HG03575 (cell line): ENCODE measurements at regions not wholly inside any gene's neighbourhood (a gene's known extent, or its start where the extent isn't known, plus 50 kb on each side); places are given as distances from the start of the nearest gene placed in this dataset.
"Not testable (repeated sequence)": the region's sequence is repeated elsewhere in the genome, so short reads cannot be mapped to it uniquely, and the experiment has no call there.

Experiments
- ATAC-seq: cut with Tn5 transposase; IDR thresholded peaks from one replicate; pipeline ENCODE4 v1.9.1; 2021; ENCODE audit not compliant: unreplicated experiment, insufficient number of reproducible peaks, low FRiP score; ENCODE audit errors: extremely low read depth

DNA sequence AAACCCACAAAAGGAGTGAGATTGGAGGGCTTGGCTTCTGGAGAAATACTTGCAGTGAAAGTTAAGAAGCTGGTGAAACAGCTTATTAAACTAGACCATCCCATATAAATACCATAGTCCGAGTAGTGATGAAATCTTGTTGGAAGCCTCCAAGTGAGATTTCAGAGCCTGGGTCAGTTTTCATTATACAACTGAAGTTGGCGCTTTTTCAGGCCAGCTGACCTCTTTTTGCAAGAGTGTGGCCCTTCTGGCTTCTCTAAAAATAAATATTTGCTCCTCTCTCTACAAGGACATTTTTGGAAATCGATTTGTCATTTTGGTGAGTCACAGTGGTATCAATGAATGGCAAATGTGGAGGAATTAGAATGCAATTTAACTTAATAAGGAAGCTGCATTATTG lies 51.2 kb upstream of the THRB start:
- no peak for ATAC-seq

DNA sequence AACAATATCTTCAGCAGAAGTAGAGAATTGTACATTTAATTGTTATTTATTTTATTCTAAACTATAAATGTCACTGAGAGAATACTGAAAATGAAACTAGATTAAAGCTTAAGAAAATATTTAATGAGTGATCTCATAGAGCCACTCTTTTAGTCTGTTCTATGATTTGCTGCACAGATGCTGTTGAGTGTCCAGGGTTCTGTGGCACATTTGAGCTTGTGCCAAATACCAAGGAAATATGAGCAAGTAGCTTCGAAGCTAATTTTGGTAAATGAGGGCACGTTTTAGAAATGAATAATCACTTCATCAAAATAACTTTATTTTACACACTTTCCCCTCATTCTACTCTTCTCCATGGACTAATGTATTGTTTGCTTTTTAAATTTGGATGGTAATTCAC lies 53.6 kb upstream of the THRB start:
- ATAC-seq: no peak

DNA sequence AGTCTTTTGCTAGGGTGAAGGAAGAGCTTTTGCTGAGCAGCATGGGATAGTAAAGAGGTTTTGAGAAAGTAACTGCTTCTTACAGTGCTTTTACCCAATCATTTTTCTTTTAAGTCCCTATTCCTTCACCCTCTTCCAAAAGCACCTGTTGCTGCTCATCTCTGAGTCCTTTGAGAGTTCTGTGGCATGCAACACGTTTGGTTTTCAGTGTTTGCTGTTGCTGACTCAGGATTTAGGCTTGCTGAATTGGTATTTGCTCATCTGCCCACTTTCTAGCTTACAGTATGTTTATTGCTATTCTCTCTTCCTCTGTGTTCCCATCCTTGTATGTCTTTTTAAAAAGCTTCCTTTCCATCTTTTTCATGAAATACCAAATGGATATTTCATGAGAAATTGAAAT lies 55.9 kb upstream of the THRB start:
- ATAC-seq: no peak

DNA sequence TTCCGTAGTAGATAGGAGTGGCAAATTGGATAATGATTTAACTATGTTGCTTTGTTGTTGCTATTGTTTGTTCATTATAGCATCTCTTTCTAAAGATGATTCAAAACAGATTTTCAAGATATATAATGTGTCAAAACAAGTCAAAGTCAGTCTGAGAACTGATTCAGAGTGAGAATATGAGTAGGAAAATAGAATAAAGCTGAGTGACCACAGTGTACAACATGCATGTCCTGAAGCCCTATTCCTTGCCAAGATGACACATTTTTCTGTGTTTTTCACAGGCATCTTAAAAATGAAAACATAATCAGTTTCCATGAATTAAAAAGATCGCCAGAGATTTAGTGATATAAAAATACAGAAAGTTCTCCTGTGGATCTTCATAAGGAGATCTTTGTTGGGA lies 57.0 kb upstream of the THRB start:
- no peak for ATAC-seq

DNA sequence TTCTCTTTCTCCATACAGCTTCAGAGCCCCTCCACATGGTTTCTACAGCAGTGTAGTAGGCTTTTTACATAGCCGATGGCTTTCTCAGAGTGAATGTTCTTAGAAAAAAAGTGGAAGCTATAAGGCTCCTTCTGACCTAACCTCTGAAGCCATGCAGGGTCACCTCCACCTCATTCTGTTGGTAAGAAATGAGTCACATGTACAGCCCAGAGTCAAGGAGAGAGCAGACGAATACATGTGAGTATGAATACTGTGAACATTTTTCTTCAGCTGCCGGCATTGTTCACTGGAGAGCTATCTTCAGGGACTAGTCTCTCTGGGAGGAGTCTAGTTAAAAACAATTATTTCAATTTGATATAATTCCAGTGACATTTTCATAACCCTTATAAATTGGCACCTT lies 68.2 kb upstream of the THRB start:
- no peak for ATAC-seq

DNA sequence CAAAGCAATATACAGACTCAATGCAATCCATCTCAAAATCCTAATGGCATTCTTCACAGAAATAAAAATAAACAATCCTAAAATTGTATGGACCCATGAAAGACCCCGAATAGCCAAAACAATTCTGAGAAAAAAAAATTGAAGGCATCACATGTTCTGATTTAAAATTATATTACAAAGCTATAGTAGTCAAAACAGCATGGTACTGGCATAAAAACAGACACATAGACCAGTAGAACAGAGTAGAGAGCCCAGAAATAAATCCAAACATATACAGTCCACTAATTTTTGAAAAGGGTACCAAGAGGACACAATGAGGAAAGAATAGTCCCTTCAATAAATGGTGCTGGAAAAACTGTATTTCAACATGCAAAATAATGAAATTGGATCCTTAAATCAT lies 70.4 kb upstream of the THRB start:
- ATAC-seq: no peak

DNA sequence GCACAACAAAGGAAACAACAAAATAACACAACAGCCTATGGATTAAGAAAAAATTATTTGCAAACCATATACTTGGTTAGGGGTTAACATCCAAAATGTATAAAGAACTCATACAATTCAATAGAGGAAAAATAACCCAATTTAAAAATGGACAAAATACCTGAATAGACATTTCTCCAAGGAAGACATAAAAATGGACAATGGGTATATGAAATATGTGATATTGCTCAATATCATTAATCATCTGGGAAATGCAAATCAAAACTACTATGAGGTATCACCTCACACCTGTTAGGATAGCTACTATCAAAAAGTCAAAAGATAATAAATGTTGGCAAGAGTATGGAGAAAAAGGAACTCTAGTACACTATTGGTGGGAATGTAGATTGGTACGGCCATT lies 71.0 kb upstream of the THRB start:
- no peak for ATAC-seq

DNA sequence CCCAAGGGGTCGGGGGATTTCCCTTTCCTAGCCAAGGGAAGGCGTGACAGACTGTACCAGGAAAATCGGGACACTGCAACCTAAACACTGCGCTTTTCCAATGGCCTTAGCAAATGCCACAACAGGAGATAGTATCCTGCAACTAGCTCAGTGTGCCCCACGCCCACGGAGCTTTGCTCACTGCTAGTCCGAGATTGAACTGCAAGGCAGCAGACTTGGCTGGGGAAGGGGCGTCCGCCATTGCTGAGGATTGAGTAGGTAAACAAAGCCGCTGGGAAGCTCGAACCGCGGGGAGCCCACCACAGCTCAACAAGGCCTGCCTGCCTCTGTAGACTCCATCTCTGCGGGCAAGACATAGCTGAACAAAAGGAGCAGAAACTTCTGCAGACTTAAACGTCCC lies 72.3 kb upstream of the THRB start:
- no peak for ATAC-seq

DNA sequence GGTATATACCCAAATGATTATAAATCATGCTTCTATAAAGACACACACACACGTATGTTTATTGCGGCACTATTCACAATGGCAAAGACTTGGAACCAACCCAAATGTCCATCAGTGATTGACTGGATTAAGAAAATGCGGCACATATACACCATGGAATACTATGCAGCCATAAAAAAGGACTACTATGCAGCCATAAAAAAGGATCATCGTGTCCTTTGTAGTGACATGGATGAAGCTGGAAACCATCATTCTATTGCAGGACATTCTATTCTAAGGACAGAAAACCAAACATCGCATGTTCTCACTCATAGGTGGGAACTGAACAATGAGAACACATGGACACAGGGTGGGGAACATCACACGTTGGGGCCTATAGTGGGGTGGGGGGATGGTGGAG lies 77.8 kb upstream of the THRB start:
- ATAC-seq: not testable (repeated sequence)

DNA sequence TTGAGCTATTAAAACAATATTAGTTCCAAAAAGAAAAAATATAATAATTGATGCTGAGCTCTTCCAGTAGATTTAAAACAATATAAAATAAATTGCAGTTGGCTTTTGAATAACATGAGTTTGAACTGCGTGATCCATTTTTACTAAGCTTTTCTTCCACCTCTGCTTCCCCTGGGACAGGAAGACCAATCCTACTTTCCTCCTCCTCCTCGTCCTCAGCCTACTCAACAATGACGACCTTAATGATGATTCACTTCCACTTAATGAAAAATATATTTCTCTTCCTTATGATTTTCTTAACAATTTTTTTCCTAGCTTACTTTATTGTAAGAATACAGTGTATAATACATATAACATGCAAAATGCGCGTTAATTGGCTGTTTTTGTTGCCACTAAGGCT lies 78.9 kb upstream of the THRB start:
- ATAC-seq: no peak

DNA sequence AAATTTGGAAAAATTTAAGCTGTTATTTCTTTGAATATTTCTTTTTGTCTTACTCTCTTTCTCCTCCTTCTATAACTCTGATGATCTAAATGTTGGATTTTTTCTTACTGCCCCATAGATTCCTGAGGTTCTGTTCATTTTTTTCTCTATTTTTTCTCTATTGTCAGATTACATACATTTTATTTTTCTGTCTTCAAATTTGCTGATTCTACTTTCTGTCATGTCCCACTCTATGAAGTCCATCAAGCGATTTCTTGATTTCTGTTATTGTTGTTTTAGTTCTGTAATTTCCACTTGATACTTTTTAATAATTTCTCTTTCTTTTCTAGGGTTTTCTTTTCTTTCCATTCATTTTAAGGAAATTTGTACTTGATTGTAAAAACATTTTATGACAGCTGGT lies 83.7 kb upstream of the THRB start:
- ATAC-seq: no peak

DNA sequence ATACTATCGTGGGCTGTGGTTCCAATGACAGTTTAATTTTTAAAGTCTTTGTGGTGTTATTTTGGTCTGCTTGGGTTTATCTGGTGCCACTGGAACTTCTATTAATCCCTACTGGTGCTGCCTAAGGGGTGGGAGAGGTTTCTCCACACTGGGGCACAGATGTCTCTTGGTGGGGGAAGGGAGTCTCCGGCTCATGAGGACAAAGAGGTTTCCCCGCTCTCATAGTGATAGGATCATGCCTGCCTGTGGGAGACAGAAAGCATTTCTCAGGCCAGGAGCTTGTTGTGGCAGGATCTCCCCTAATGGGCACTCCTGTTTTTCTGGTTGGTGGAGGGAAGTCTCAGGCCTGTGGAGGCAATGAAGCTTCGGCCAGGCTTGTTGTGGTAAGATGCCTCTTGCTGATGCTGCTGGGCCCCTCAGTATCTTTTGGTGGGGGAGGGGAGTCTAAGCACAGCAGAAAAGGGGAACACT lies 84.3 kb upstream of the THRB start:
- ATAC-seq: no peak

DNA sequence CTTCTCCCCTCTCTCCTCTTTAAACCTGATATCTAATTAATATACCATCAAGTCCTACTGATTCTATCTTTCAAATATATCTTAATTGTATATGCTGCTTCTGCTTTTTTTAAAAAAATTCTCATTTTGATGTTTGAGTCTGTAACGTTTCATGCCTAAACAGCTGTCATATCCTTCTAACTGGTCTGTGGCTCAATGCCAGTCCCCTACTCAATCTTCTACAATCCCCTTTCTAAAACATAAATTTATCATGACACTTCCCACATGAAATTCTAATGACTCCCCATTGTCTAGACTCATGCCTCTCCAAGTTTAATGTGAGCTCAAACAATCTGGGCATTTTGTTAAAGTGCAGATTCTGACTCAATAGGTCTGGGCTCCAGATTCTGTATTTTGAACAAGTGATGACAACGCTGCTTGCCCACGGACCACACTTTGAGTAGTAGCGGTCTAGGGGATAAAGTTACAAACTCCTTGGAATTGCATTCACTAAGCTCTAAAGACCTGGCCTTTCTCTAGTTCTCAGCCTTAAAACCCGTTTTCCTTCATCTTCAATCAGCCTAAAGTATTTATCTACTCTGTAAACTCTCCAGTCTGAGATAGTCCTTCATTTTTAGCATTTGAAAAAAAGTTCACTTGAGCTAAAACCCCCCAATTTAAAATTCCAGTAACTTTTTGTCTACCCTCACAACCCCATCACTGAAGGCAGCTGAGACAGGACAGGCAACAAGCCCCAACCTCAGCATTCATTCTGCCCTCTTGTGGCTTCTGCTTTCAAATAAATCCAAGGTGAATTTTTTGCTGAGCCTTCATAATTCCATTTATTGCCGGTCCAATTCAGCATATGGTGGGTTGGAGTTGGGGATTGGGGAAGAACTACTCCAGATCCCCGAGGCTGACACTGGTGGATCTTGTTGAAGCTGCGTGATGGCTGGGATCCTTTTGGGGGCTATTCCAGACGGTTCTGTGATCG lies 88.1 kb upstream of the THRB start:
- no peak for ATAC-seq

DNA sequence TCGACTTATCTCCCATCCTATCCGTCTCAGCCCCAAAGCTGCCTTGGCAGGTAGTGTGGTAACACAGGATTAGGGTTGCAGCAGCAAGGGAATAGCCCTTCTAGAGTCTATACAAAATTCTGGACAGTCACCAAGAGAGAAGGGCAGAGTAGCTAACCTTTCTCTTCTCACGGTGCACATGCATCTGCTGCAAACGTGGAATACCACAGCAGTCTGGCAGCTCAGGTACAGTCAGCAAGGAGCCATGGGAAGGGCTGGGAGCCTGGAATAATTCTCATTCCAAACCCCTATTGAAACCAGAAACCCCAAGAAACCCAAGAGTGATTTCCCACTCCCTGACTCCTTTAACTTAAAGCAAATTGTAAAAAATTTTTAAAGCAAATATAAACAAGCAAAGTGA lies 92.3 kb upstream of the THRB start:
- ATAC-seq: no peak

DNA sequence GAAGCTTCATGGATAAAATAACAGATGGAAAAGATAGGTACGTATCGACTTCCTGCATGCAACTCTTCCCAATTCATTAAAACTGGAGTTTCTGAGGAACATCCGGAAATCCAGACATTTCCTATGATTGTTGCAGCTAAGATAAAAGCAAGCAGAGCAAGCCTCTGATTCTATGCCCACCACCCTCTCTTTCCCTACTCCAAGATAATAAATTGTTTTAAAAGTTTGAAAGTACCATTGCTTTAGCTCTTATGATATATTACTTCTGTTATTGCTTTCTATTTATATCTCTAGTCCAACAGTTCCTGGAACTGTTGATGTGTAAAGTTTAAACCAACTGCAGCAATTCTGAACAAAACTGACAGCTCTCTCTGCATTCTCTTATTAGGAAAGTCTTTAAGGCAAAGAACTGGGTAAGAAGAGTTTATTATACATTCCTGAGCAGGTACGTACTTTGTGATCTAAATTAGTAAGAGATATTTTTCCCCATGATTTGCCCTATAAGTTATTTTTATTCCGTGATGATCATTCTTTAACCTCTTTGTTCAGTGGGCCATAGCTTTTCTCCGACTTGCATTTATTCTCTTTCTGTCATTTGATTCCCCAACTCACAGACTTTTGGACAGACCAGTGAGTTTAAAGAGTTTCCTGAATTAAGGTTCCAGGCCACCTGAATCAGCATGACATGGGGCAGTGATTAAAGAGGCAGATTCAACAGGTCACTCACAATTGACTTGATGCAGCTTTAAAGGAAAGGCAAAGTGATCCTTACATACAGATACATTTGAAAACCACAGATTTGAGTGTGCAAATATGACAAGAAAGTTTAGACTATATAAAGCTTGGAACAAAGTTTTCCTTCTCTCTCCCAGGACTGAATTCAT lies 94.2 kb upstream of the THRB start:
- ATAC-seq: no peak

DNA sequence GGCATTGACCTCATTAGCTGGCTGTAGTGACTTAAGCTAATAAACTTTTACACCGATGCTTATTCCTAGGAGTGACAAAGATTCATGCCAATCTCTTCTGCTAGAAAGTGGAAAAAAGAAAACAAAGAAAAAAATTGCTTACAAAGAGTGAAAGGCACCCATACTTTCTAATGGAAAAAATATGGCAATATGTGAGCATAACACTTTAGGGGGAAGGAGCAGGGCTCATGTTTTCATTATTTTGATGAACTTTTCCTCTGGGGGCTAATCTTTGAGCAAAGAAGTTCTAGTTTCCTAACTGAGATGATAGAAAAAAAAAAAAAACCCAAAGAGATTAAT lies 94.8 kb upstream of the THRB start:
- ATAC-seq: no peak

DNA sequence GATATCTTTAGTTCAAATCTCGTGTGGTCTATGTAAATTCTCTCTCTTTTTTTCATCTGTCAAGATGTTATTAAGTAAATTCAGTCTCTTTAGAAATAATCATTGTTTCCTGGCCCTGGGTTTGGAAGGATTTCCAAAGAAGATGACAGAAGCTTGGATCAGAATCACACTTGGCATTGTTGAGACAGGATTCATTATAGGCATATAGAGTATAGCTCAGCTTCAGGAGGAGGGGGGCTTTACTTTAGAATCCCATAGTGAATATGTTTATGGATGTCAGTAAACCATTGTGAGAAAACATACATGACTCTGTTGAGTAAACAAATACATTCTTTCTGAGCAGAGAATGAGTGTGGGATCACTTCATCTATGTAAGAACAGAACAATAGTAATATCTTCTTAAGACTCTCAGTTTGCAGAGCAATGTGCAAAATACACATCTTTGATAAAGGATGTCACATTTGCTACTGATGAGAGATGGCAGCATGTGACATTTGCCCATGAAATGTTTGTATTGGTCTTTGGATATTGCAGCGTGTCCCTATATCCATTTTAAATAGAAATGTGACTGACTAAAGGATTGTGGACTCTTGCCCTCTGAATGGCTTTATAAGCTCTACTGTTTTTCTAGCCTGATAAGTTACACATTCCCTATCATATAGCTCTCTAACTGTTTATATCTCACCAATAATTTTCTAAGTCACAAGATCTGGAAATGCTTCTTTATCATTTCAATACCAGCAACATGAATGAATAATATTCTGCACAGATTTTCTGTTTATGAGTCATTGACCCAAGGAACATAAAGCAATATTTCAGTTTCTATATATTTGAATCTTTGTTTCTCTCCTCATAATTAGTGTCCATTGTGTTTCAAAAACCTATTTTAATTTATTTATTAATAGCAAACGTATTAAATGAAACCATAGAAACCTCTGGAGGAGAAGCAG lies 95.6 kb upstream of the THRB start:
- ATAC-seq: no peak

DNA sequence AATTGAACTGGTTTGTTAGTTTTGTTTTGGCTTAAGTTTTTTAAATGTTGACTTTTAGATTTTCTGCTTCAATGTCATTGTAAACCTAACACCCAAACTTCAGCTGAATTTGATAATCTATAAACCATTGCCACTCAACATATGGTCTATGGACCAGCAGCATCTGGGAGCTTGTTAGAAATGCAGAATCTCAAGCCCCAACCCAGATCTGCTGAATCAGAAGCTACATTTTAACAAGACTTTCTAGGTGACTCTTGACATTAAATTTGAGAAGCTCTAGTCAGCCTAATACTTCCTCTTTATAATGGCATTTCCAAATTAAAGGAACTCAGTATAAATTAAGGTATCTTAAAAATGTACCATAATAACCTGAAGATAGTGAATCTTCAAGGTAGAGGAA lies 96.5 kb upstream of the THRB start:
- no peak for ATAC-seq
